ENCODE measurements at regions not wholly inside any gene's neighbourhood (a gene's known extent, or its start where the extent isn't known, plus 50 kb on each side); places are given as distances from the start of the nearest gene placed in this dataset.
"Not testable (repeated sequence)": the region's sequence is repeated elsewhere in the genome, so short reads cannot be mapped to it uniquely, and the experiment has no call there.

GRCh38 chr4:15336410-15337167 is 91.2 kb upstream of the C1QTNF7 start:
- no peak for DNase-seq (ENCODE audit: low read depth in 2 of 2)

GRCh38 chr4:15337168-15337657 is 90.6 kb upstream of the C1QTNF7 start:
- DNase-seq (ENCODE audit: low read depth in 2 of 2): not testable (repeated sequence)

- no peak for DNase-seq (ENCODE audit: low read depth in 2 of 2)
Observed at GRCh38 chr4:15339737-15340136, 88.1 kb upstream of the C1QTNF7 start.

- no peak for DNase-seq (ENCODE audit: low read depth in 2 of 2)
Observed at GRCh38 chr4:15340332-15340731, 87.5 kb upstream of the C1QTNF7 start.

GRCh38 chr4:15340902-15341732 is 86.7 kb upstream of the C1QTNF7 start:
- no peak for DNase-seq (ENCODE audit: low read depth in 2 of 2)

GRCh38 chr4:15341733-15342300 is 86.0 kb upstream of the C1QTNF7 start:
- DNase-seq (ENCODE audit: low read depth in 2 of 2): no peak

GRCh38 chr4:15343000-15343399 is 84.8 kb upstream of the C1QTNF7 start:
- DNase-seq (ENCODE audit: low read depth in 2 of 2): no peak

- DNase-seq (ENCODE audit: low read depth in 2 of 2): no peak
Observed at GRCh38 chr4:15343581-15343980, 84.3 kb upstream of the C1QTNF7 start.

GRCh38 chr4:15344041-15344440 is 83.8 kb upstream of the C1QTNF7 start:
- no peak for DNase-seq (ENCODE audit: low read depth in 2 of 2)

- no peak for DNase-seq (ENCODE audit: low read depth in 2 of 2)
Observed at GRCh38 chr4:15345134-15345533, 82.7 kb upstream of the C1QTNF7 start.

- no peak for DNase-seq (ENCODE audit: low read depth in 2 of 2)
Observed at GRCh38 chr4:15348236-15348635, 79.6 kb upstream of the C1QTNF7 start.

- no peak for DNase-seq (ENCODE audit: low read depth in 2 of 2)
Observed at GRCh38 chr4:15348695-15349094, 79.1 kb upstream of the C1QTNF7 start.

- no peak for DNase-seq (ENCODE audit: low read depth in 2 of 2)
Observed at GRCh38 chr4:15349531-15349935, 78.3 kb upstream of the C1QTNF7 start.

- no peak for DNase-seq (ENCODE audit: low read depth in 2 of 2)
Observed at GRCh38 chr4:15349965-15350364, 77.9 kb upstream of the C1QTNF7 start.

GRCh38 chr4:15352524-15352923 is 75.3 kb upstream of the C1QTNF7 start:
- DNase-seq (ENCODE audit: low read depth in 2 of 2): no peak

- no peak for DNase-seq (ENCODE audit: low read depth in 2 of 2)
Observed at GRCh38 chr4:15353207-15353606, 74.6 kb upstream of the C1QTNF7 start.

GRCh38 chr4:15354371-15355297 is 73.2 kb upstream of the C1QTNF7 start:
- no peak for DNase-seq (ENCODE audit: low read depth in 2 of 2)

- no peak for DNase-seq (ENCODE audit: low read depth in 2 of 2)
Observed at GRCh38 chr4:15361529-15361928, 66.3 kb upstream of the C1QTNF7 start.

GRCh38 chr4:15362541-15362940 is 65.3 kb upstream of the C1QTNF7 start:
- DNase-seq (ENCODE audit: low read depth in 2 of 2): no peak

- DNase-seq (ENCODE audit: low read depth in 2 of 2): no peak
Observed at GRCh38 chr4:15364183-15364582, 63.6 kb upstream of the C1QTNF7 start.

- no peak for DNase-seq (ENCODE audit: low read depth in 2 of 2)
Observed at GRCh38 chr4:15365641-15366040, 62.2 kb upstream of the C1QTNF7 start.

All from stimulated activated CD4-positive, alpha-beta T cell treated with anti-CD3 and anti-CD28 coated beads, Interleukin-12 subunit alpha, Interleukin-12 subunit beta, amount 100 ng/mL, for 24 hours (primary cell).